Activated T-helper 9 cell treated with anti-CD3 and anti-CD28 coated beads, Interleukin-2, amount 50 U/mL, for 16 hours (primary cell): ENCODE measurements at regions not wholly inside any gene's neighbourhood (a gene's known extent, or its start where the extent isn't known, plus 50 kb on each side); places are given as distances from the start of the nearest gene placed in this dataset.
"Not testable (repeated sequence)": the region's sequence is repeated elsewhere in the genome, so short reads cannot be mapped to it uniquely, and the experiment has no call there.

ENCODE experiments used
- DNase-seq: peaks from one replicate; pipeline ENCODE4 v3.0.0-alpha.2; 2020; ENCODE audit warnings: low read depth

- DNase-seq = no peak
These were observed 204.9 kb upstream of the FRMD6 start for GRCh38 chr14:51446771-51447170.

DNA sequence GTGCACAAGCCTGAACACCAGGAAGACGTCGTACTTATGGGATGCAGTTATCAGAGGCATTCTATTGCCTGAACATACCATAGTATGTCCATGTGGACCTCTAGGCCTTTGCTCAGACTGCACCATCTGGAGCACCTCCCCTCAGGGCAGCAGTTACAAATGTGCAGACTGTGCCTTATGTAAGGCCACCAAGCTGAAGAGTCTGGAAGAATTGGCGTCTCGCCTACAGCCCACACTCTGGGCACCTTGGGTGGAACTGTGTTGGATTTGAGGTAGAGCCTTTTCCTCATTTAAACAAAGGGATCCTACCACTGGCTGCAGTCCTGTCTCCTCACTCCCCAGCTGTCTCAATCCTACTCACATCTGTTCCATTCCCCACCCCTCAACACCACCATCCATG is 204.3 kb upstream of the FRMD6 start:
- DNase-seq = no peak

DNA sequence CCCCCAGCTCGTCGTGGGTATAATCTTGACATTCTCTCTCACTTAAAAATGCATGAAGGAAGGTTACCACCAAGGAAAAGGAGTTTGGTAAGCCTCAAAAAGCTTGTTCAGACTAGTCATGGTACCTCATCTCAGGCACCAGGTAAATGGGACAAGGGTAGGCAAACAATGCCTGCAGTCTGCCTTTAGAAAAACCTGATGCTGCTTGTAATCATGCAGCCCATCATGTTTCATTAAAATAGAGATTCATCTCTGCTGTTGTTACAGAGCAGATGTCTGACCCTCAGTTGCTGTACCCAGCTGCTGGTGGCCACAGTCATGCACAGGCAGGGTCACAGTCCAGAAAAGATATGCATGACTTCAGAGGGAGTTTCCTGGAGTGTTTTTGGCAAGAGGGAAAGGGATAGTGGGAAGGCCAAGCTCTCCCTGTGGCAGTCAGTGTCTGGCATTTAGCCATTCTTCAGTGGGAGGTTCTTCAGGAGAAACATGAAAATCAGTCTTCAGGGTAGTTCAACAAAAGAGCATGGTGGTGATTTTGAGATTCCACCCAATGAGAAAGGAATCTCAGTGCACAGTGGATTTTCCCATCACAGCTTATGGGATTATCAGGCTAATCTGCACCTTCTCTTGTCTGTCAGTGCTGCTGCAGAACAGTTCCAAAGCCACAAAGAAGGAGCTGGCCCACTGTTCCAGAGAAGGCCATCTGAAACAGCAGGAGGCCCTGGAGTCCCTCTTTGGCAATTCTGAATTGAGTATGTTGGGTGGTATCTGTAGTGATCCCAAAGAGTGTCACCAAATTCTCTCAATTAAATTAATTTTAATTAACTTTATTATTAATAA is 202.7 kb upstream of the FRMD6 start:
- no peak for DNase-seq

DNA sequence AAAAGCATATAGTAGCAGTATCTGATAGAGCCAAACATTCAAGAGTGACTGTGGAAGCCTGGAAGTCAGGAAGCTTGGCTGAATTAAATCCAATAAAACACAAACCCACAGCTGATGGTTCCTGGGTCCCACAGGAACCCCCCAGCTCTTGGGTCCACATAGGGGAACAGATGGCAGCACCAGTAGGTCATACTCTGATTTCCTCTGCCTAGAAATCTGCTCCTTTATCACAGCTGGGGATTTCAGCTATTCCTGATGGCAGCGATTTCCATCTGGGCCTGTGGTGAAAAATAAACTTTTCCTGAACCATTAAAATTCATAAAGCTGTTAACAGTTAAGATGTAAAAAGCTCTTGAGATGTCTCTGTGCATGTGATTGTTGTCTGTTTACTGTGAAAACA is 202.0 kb upstream of the FRMD6 start:
- no peak for DNase-seq

DNA sequence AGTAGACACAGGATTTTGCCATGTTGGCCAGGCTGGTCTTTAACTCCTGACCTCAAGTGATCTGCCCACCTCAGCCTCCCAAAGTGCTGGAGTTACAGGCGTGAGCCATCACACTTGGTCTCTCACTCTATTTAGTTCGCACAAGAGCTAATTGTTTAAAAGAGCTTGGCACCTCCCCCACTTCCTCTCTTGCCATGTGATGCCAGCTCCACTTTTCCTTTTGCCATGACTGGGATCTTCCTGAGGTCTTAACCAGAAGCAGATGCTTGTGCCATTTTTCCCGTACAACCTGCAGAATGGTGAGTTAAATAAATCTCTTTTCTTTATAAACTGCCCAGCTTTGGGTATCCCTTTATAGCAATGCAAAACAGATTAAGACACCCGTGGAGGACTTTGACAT is 200.1 kb upstream of the FRMD6 start:
- no peak for DNase-seq

DNA sequence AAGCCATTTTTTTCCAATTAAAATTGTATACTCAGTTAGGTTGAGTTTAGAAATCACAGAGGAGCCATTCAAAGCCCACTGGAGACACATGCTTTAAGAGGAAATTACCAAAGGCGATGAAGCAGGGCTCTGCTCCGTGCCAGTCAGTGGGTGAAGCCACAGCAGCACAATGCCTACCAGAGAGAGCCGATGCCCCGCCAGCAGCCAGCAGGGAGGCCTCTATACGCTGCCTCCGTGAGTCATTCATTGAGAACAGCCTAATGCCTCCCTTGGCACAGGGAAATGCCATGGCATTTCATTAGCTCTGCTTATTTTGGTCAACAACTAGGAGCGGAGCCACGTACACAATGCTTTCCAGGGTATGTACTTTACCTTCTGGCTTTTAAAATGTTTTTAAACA is 197.8 kb upstream of the FRMD6 start:
- no peak for DNase-seq

GRCh38 chr14:51454351-51454750 is 197.4 kb upstream of the FRMD6 start:
- no peak for DNase-seq

GRCh38 chr14:51455041-51455835 is 196.5 kb upstream of the FRMD6 start:
- DNase-seq = no peak

DNA sequence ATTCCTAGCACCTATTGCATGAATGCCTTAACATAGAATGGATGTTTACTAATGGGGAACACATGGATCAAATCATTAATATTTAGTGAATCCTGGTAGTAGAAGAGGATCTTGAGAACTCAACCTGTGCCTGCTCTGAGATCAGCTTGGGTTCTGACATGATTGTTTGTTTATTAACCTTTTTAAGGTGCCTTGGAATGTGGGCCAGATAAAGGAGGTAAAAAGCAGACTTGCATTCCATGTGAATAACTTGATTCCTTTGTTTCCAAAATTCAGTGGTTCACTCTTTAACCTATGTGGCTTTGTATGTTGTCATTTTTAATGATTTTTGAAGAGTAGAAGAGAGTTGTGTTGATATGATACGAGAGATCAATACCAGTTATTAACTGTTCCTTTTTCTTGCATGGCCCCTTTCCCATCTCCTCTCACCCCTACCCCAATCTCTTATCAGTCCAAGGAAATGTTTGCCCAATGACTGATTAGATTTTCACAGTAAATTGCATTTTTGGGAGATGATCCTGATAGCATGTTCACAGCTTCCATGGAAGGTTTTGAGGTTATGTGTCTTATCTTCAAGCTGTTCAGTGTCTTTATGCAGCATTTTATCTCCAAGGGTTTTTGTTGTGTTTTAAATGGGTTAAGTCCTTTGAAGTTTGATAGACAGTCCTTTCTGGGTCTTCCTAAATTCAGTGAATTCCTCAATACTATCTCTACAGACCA is 193.7 kb upstream of the FRMD6 start:
- DNase-seq = no peak

GRCh38 chr14:51458563-51458955 is 193.2 kb upstream of the FRMD6 start:
- DNase-seq = no peak

DNA sequence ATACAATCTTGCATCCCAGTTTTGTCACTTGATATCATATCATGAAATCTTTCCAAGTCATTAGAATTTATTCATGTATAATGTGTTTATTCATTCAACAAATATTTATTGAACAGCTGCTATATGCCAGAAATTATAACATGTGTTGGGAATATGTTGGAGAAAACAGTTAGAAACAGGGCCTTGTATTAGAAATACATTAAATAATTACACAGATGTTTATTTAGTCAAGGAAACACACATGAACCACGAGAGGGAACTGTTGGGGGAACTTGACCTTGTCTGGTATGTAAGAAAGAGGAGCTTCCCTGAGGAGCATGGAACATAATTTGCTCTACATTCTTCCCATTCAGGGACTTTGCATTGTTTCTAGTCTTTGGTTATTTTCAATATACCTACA is 191.7 kb upstream of the FRMD6 start:
- no peak for DNase-seq

DNA sequence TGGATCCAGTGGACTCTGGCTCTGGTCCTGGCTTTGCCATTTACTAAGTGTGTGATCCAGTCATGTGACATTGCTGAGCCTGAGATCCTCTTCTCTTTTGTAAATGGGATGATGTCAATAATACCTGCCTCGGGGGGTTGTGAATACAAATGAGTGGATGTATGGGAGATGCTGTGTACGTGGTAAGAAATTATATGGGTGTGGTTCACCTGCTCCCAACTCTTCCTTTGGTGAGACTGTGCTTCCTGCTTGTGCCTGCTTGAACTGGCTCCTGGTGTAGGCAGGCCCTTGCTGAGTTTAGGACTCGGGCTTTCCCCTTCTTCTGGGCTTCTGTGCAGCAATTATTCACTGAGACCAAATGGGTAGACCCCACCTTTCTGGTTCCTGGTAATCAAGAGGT is 189.5 kb upstream of the FRMD6 start:
- no peak for DNase-seq

- DNase-seq = no peak
These were observed 189.0 kb upstream of the FRMD6 start for GRCh38 chr14:51462706-51463105.

GRCh38 chr14:51463461-51463860 is 188.2 kb upstream of the FRMD6 start:
- DNase-seq = no peak

GRCh38 chr14:51464411-51464810 is 187.3 kb upstream of the FRMD6 start:
- no peak for DNase-seq

GRCh38 chr14:51465486-51465885 is 186.2 kb upstream of the FRMD6 start:
- DNase-seq = no peak

DNA sequence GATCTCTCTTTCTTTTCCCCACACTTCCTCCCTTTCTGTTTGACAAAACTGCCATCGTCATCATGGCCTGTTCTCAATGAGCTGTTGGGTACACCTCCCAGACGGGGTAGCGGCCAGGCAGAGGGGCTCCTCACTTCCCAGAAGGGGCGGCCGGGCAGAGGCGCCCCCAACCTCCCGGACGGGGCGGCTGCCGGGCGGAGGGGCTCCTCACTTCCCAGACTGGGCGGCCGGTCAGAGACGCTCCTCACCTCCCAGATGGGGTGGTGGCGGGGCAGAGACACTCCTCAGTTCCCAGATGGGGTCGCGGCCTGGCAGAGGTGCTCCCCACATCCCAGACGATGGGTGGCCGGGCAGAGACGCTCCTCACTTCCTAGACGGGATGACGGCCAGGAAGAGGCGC is 184.3 kb upstream of the FRMD6 start:
- DNase-seq = not testable (repeated sequence)

DNA sequence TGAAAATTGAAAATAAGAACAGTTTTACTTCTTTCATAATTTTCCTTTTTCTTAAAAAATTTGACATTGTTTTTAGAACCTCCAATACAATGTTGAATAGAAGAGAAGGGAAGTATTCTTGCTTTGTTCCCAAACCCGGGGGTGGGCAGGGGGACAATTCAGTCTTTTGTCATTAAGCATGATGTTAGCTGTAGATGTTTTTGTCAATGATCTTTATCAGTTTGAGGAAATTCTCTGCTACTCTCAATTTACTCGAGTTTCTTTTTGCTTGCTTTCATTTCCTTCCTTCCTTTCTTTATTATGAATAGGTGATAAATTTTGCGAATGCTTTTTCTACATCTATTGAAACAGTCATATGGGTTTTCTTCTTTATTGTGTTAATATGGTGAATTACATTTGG is 183.2 kb upstream of the FRMD6 start:
- no peak for DNase-seq

DNA sequence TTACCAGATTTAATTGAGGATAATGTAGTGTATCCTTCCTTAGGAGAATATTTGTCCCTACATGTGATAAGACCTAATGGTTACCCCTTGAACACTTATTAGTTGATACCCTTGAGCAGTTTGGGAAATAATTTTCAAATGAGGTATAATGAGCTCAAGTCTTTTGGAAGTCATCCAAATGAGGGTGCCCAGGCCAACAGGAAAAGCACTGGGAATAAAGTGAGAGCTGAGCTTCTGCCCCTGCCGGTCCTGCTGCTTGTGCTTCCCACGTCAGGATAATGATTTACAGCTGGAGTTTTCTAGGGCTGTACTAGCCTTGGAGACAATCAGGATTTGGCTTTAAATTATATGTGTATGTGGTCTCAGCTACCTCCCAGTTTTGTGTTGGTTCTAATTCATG is 178.8 kb upstream of the FRMD6 start:
- DNase-seq = no peak

GRCh38 chr14:51473351-51473750 is 178.4 kb upstream of the FRMD6 start:
- no peak for DNase-seq

GRCh38 chr14:51473808-51474565 is 177.7 kb upstream of the FRMD6 start:
- DNase-seq = no peak

GRCh38 chr14:51474854-51475253 is 176.9 kb upstream of the FRMD6 start:
- DNase-seq = no peak
